Liver (tissue), 8 donors: ENCODE measurements at regions not wholly inside any gene's neighbourhood (a gene's known extent, or its start where the extent isn't known, plus 50 kb on each side); places are given as distances from the start of the nearest gene placed in this dataset.

ENCODE experiments used
- DNase-seq: peaks from one replicate; pipeline ENCODE4 v3.0.0-alpha.2; 2017; ENCODE audit warnings: low spot score
- H3K27ac ChIP-seq, 2 donors: one replicate each; pipeline ENCODE4 v1.7.0; 2013; ENCODE audit warnings: inconsistent platforms in 2 of 2, low read length in 2 of 2, control low read depth in 1 of 2, low read depth in 1 of 2, mild to moderate bottlenecking in 1 of 2
- H3K27me3 ChIP-seq, 4 donors: one replicate each; pipeline versions ENCODE4 v1.6.1 to v1.7.0; 2013; ENCODE audit warnings: low read length in 3 of 4, inconsistent platforms in 1 of 4, mild to moderate bottlenecking in 1 of 4, moderate library complexity in 1 of 4; ENCODE audit not compliant: control insufficient read depth in 4 of 4, insufficient read depth in 4 of 4
- H3K36me3 ChIP-seq, 4 donors: one replicate each; pipeline versions ENCODE4 v1.6.1 to v1.7.0; 2013; ENCODE audit warnings: low read length in 3 of 4, mild to moderate bottlenecking in 3 of 4, low read depth in 1 of 4, moderate library complexity in 1 of 4; ENCODE audit not compliant: control insufficient read depth in 4 of 4, insufficient read depth in 3 of 4
- H3K4me1 ChIP-seq, 4 donors: one replicate each; pipeline versions ENCODE4 v1.6.1 to v1.7.0; 2013; ENCODE audit warnings: low read length in 3 of 4, mild to moderate bottlenecking in 3 of 4, moderate library complexity in 1 of 4; ENCODE audit not compliant: control insufficient read depth in 4 of 4, insufficient read depth in 4 of 4
- H3K4me3 ChIP-seq, 3 donors: one replicate each; pipeline versions ENCODE4 v1.6.1 to v1.7.0; 2013; ENCODE audit warnings: low read length in 3 of 3, control low read depth in 1 of 3, low read depth in 1 of 3, mild to moderate bottlenecking in 1 of 3
- H3K9ac ChIP-seq, 2 donors: one replicate each; pipeline ENCODE4 v1.7.0; 2013; ENCODE audit warnings: low read length in 2 of 2, mild to moderate bottlenecking in 2 of 2, moderate library complexity in 2 of 2, control low read depth in 1 of 2, low read depth in 1 of 2
- H3K9me3 ChIP-seq, 4 donors: one replicate each; pipeline versions ENCODE4 v1.6.1 to v1.7.0; 2013; ENCODE audit warnings: low read length in 3 of 4; ENCODE audit not compliant: control insufficient read depth in 4 of 4
- EGR1 ChIP-seq, 2 donors: IDR thresholded peaks; 2 replicates each; pipeline ENCODE4 v1.6.1; 2016 to 2018; ENCODE audit warnings: antibody characterized with exemption in 2 of 2, low read depth in 2 of 2
- FOXA1 ChIP-seq: IDR thresholded peaks from 2 replicates; pipeline ENCODE4 v1.6.1; 2016; ENCODE audit warnings: antibody characterized with exemption
- FOXA2 ChIP-seq: IDR thresholded peaks from 2 replicates; pipeline ENCODE4 v1.6.1; 2016; ENCODE audit warnings: antibody characterized with exemption
- GABPA ChIP-seq, 2 donors: IDR thresholded peaks in 1 of 2; conservative IDR thresholded peaks in 1 of 2; 2 replicates each; pipeline ENCODE4 v1.6.1; 2016; ENCODE audit warnings: antibody characterized with exemption in 2 of 2, mild to moderate bottlenecking in 1 of 2, moderate library complexity in 1 of 2
- HNF4A ChIP-seq, 2 donors: conservative IDR thresholded peaks; 2 replicates each; pipeline ENCODE4 v1.6.1; 2016; ENCODE audit warnings: antibody characterized with exemption in 2 of 2, mild to moderate bottlenecking in 2 of 2
- JUND ChIP-seq, 2 donors: IDR thresholded peaks; 2 replicates each; pipeline ENCODE4 v1.6.1; 2016; ENCODE audit warnings: antibody characterized with exemption in 2 of 2
- NR2F2 ChIP-seq: IDR thresholded peaks from 2 replicates; pipeline ENCODE4 v1.6.1; 2016; ENCODE audit warnings: antibody characterized with exemption
- RAD21 ChIP-seq, 2 donors: IDR thresholded peaks; 2 replicates each; pipeline ENCODE4 v1.6.1; 2016; ENCODE audit warnings: antibody characterized with exemption in 2 of 2, mild to moderate bottlenecking in 2 of 2
- RXRA ChIP-seq, 2 donors: IDR thresholded peaks; 2 replicates each; pipeline ENCODE4 v1.6.1; 2017 to 2018; ENCODE audit warnings: antibody characterized with exemption in 2 of 2, mild to moderate bottlenecking in 1 of 2
- SP1 ChIP-seq: IDR thresholded peaks from 2 replicates; pipeline ENCODE4 v1.6.1; 2018; ENCODE audit warnings: antibody characterized with exemption, mild to moderate bottlenecking
- TAF1 ChIP-seq: conservative IDR thresholded peaks from 2 replicates; pipeline ENCODE4 v1.6.1; 2016; ENCODE audit warnings: antibody characterized with exemption, mild to moderate bottlenecking
- YY1 ChIP-seq: IDR thresholded peaks from 2 replicates; pipeline ENCODE4 v1.6.1; 2016; ENCODE audit warnings: antibody characterized with exemption, mild to moderate bottlenecking
- WGBS: extraction: QIAGEN DNeasy Blood & Tissue Kit; methylation state at CpG from one replicate; pipeline ENCODE4 v1.1.7; 2013; 5-methylcytosine and 5-hydroxymethylcytosine counted together
- TF ChIP-seq, protein P1 (sequence below): IDR thresholded peaks from 2 replicates; pipeline ENCODE4 v1.6.1; 2016; ENCODE audit warnings: antibody characterized with exemption, mild to moderate bottlenecking
- TF ChIP-seq, protein P2 (sequence below): IDR thresholded peaks from 2 replicates; pipeline ENCODE4 v1.6.1; 2016; ENCODE audit warnings: antibody characterized with exemption
- TF ChIP-seq, protein P3 (sequence below): IDR thresholded peaks from 2 replicates; pipeline ENCODE4 v1.6.1; 2016; ENCODE audit warnings: antibody characterized with exemption
- TF ChIP-seq, protein P4 (sequence below): IDR thresholded peaks from 2 replicates; pipeline ENCODE4 v1.6.1; 2016; ENCODE audit warnings: antibody characterized with exemption
- TF ChIP-seq, protein P5 (sequence below): fragments of 150-350 bp; IDR thresholded peaks from 2 replicates; pipeline ENCODE4 v1.5.1; 2017; ENCODE audit warnings: improper control_type of control experiment, low read depth, low read length; ENCODE audit not compliant: missing input control
- donor health status: healthy.
- donor health status: healthy.
- donor health status: healthy.
- donor health status: healthy.
- donor health status: healthy.

DNA sequence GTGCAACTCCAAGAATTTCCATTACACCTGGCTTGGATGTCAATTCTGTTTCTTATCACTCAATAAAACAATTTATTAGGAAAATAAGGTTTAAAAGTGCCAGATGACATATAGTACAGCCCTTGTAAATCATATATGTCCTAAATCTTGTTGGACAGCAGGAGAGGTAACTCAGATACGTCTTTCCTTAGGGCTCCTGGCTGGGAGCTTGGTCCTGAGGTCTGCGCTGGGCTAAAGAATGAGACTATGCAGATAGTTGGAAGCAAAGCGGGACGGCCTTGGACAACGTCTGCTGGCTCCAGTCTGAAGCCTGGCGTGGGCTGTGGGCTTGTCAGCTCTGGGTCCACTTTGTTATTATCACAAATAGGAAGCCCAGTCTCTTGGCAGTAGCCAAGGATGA, 377.0 kb downstream of the DLEU7 start (continued):
- TF ChIP-seq, protein P1, sequence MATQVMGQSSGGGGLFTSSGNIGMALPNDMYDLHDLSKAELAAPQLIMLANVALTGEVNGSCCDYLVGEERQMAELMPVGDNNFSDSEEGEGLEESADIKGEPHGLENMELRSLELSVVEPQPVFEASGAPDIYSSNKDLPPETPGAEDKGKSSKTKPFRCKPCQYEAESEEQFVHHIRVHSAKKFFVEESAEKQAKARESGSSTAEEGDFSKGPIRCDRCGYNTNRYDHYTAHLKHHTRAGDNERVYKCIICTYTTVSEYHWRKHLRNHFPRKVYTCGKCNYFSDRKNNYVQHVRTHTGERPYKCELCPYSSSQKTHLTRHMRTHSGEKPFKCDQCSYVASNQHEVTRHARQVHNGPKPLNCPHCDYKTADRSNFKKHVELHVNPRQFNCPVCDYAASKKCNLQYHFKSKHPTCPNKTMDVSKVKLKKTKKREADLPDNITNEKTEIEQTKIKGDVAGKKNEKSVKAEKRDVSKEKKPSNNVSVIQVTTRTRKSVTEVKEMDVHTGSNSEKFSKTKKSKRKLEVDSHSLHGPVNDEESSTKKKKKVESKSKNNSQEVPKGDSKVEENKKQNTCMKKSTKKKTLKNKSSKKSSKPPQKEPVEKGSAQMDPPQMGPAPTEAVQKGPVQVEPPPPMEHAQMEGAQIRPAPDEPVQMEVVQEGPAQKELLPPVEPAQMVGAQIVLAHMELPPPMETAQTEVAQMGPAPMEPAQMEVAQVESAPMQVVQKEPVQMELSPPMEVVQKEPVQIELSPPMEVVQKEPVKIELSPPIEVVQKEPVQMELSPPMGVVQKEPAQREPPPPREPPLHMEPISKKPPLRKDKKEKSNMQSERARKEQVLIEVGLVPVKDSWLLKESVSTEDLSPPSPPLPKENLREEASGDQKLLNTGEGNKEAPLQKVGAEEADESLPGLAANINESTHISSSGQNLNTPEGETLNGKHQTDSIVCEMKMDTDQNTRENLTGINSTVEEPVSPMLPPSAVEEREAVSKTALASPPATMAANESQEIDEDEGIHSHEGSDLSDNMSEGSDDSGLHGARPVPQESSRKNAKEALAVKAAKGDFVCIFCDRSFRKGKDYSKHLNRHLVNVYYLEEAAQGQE: no peak
- no peak for TF ChIP-seq FOXA2
- no peak for TF ChIP-seq HNF4A (conservative IDR thresholded peaks at IDR 0.05)
- TF ChIP-seq RXRA (IDR thresholded peaks at IDR 0.05): no peak

DNA sequence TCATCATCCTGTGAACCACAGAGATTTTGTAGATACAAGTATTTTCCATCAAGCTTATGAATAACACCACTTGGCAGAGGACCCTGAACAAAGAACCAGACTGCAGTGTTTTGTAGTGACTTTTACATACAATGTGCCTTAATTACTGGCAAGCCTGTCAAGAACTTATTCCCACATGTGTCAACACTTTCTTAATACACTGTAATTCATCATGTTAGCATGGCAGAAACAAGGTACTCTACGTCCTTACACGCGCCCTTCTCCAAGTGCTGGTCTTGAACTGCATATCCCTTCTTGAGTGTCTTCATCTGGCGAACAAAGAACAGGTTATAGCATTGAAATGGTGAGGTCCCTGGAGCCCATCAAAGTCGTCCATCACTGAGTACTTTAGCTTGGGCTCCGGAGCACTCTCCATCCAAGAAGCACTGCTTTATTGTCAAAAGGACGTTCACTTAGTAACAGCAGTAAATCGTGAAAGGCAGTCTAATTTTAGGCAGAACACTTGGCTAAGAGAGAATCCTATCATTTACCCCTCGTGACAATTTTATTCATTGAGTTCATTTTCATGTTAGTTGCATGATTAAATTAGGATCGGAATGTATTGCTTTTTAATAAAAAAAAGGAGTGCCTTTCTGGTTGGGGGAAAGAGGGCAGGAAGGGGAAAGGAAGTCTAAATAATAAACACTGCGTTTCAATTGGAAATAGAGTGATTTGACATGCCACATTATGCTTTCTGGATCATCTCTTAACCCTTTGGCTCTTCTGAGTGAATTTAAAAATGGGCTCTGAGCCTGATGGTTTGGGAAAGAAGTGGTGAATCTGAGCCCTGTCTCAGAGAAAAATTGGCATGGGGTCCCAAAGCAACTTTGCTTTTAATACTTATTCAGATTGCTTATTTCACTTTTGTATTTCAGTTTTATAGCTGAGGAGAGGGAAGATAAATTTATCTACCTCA, 376.1 kb downstream of the DLEU7 start:
- DNase-seq: no peak
- Histone ChIP-seq H3K27ac (no peak overlapping the region), H3K27me3 (no peaks in the 10 kb centered on the region), H3K9ac (no peak overlapping the region), H3K4me1 (no peaks in the 10 kb centered on the region), H3K4me3 (no peak overlapping the region), H3K9me3 (no peaks in the 10 kb centered on the region), H3K36me3 (no peaks in the 10 kb centered on the region)
- TF ChIP-seq RAD21 (IDR thresholded peaks at IDR 0.05): no peak
- no peak for TF ChIP-seq YY1
- TF ChIP-seq TAF1: no peak
- TF ChIP-seq GABPA (IDR thresholded peaks at IDR 0.05 in 1 of 2, conservative IDR thresholded peaks at IDR 0.05 in 1 of 2): no peak
- no peak for TF ChIP-seq JUND (IDR thresholded peaks at IDR 0.05)
- TF ChIP-seq NR2F2: no peak
- TF ChIP-seq, protein P2, sequence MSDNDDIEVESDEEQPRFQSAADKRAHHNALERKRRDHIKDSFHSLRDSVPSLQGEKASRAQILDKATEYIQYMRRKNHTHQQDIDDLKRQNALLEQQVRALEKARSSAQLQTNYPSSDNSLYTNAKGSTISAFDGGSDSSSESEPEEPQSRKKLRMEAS: no peak
- no peak for TF ChIP-seq EGR1 (IDR thresholded peaks at IDR 0.05; ENCODE audit: low read depth in 2 of 2)
- TF ChIP-seq, protein P3, sequence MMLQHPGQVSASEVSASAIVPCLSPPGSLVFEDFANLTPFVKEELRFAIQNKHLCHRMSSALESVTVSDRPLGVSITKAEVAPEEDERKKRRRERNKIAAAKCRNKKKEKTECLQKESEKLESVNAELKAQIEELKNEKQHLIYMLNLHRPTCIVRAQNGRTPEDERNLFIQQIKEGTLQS: no peak
- no peak for TF ChIP-seq FOXA2
- TF ChIP-seq FOXA1: no peak
- TF ChIP-seq, protein P1: no peak
- no peak for TF ChIP-seq RXRA (IDR thresholded peaks at IDR 0.05)
- TF ChIP-seq, protein P4, sequence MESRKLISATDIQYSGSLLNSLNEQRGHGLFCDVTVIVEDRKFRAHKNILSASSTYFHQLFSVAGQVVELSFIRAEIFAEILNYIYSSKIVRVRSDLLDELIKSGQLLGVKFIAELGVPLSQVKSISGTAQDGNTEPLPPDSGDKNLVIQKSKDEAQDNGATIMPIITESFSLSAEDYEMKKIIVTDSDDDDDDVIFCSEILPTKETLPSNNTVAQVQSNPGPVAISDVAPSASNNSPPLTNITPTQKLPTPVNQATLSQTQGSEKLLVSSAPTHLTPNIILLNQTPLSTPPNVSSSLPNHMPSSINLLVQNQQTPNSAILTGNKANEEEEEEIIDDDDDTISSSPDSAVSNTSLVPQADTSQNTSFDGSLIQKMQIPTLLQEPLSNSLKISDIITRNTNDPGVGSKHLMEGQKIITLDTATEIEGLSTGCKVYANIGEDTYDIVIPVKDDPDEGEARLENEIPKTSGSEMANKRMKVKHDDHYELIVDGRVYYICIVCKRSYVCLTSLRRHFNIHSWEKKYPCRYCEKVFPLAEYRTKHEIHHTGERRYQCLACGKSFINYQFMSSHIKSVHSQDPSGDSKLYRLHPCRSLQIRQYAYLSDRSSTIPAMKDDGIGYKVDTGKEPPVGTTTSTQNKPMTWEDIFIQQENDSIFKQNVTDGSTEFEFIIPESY: no peak
- TF ChIP-seq SP1: no peak
- TF ChIP-seq, protein P5, sequence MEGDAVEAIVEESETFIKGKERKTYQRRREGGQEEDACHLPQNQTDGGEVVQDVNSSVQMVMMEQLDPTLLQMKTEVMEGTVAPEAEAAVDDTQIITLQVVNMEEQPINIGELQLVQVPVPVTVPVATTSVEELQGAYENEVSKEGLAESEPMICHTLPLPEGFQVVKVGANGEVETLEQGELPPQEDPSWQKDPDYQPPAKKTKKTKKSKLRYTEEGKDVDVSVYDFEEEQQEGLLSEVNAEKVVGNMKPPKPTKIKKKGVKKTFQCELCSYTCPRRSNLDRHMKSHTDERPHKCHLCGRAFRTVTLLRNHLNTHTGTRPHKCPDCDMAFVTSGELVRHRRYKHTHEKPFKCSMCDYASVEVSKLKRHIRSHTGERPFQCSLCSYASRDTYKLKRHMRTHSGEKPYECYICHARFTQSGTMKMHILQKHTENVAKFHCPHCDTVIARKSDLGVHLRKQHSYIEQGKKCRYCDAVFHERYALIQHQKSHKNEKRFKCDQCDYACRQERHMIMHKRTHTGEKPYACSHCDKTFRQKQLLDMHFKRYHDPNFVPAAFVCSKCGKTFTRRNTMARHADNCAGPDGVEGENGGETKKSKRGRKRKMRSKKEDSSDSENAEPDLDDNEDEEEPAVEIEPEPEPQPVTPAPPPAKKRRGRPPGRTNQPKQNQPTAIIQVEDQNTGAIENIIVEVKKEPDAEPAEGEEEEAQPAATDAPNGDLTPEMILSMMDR: no peak
- 86% methylated on average over 11 of the region's 11 CpGs for WGBS
